Inflammatory macrophage treated with lipopolysaccharide for 4 hours (primary cell): ENCODE measurements at regions not wholly inside any gene's neighbourhood (a gene's known extent, or its start where the extent isn't known, plus 50 kb on each side); places are given as distances from the start of the nearest gene placed in this dataset.
"Not testable (repeated sequence)": the region's sequence is repeated elsewhere in the genome, so short reads cannot be mapped to it uniquely, and the experiment has no call there.

ENCODE experiments used
- DNase-seq: peaks from one replicate; pipeline ENCODE4 v3.0.0-alpha.2; 2020

DNA sequence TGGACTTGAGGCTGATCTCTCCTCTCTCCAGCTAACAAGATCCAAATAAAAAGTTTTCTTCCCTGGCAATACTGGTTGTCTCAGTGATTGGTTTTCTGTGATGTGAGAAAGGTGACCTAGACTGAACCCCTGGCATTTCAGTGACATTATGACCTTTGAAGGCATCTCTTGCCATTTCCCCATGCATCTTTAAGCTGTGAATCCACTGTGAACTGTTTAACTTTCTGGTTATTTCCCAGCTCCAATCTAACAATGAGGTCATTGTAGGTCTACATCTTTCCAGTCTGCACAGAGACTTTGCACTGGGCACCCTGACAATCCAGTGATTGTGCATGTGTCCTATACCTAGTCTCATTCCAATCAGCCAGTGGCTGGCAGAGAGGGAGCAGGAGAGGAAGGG is 155.9 kb upstream of the NUDT4 start:
- no peak for DNase-seq

DNA sequence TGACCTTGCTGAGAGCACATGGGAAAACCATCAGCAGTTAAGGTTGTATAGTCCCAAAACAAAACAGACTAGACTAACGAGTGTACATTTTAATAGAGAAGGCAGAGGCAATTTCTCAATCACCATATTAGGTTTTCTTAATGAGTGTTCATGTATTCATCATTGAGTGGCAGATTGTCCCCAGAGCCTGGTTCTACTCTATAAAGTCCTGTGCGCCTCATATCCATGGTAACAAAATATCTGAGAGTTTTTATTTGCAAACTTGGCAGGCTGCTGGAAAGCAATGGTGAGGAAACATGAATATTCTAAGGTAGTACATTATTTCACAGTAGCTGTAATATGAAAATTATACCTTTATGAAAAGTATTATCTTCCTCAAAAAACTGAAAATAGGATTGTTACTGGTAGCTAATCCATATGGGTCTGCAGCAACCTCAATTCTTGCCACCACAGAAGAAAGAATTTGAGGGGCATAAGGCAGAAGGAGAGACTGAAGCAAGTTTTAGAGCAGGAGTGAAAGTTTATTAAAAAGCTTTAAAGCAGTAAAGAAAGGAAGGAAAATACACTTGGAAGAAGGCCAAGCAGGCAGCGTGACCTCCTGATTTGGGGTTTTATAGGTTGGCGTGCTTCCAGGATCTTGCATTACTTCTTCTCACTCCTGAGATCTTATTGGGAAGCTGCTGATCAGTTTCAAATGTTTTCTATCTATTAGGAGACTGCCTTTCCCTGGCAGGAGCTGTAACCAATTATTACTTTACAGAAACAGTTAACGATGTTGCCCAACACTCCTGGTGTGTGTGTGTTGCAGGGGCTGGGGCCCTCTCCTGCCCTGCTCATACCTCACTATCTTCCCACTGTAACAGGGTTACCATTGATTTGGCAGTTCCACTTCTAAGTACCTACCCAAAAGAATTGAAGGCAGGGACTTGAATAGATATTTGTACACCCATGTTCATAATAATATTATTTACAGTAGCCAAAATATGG is 154.0 kb upstream of the NUDT4 start:
- no peak for DNase-seq

DNA sequence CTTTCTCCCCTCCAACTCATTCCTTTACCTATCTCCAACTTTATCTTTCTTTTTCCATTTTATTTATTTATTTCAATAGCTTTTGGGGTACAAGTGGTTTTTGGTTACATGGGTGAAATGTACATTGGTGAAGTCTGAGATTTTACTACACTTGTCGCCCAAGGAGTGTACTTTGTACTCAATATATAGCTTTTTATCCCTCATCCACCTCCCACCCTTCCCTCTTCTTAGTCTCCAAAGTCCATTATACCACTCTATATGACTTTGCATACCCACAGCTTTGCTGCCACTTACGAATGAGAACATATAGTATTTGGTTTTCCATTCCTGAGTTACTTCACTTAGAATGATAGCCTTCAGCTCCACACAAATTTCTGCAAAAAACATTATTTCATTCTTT is 152.6 kb upstream of the NUDT4 start:
- DNase-seq = no peak

DNA sequence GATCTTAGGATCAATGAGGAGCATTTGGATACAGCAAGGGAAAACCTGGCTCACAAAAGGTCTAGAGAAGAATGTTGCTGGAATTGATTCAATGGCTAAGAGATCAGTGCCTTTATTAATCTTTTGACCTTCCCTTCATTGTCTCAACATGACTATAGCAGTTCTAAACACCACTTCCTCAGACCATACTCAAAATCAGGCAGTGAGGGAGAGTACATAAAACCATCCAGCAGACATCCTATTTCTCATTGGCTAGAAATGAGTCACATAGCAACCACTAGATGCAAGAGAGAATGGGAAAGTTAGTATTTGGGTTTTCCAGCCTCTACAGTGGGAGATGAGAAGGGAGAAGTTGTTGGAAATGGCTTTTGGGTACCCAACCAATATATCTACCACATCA is 151.4 kb upstream of the NUDT4 start:
- DNase-seq = peak; percentile 29

DNA sequence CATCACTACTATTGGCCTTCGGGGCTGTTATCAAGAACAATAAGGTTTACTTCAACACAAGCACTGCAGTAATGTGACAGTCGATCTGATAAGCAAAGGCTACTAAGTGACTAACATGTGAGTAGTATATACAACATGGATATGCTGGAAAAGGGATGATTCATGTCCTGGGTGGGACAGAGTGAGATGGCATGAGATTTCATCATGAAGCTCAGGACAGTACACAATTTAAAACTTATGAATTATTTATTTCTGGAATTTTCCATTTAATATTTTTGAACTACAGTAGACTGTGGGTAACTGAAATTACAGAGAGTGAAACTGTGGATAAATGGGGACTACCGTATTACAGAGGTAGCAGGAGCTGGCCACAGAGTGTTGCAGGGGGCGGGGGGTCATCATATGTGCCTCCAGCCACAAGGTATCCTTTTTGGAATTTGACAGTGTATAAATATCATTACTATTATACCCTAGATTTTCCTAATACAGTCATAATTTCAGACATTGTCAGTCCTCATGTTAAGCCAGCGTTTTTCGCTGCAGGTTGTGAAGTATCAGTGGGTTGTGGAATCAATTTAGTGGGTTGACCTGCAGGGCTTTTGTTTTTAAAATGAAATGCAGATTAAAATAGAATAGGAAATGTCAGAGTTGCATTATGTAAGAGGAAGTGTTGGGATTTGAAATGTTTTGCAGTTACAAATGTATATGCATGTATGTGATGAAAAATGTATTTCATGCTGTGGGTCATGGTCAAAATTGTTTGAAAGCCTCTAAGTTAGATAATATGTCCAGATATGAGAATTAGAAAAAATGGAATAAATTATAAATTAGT is 148.0 kb upstream of the NUDT4 start:
- DNase-seq = peak; percentile 60

DNA sequence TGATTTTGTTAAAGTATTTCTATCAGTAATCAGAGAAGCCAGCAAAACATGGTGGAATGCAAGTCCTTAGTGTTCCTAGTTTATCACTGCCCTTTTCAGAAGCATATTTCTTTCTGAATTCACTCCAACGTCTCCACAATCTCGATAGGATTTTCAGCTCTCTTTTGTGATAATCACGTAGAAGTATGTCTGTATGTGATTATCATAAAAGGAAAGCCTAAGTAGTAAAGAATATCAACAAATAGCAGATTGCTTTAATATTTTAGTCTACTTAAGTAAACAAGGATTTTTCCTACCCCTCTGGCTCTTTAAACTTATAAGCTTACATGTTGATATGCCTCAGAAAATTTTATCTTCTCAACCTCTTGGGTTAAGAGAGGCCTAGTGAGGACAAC is 147.4 kb upstream of the NUDT4 start:
- no peak for DNase-seq

DNA sequence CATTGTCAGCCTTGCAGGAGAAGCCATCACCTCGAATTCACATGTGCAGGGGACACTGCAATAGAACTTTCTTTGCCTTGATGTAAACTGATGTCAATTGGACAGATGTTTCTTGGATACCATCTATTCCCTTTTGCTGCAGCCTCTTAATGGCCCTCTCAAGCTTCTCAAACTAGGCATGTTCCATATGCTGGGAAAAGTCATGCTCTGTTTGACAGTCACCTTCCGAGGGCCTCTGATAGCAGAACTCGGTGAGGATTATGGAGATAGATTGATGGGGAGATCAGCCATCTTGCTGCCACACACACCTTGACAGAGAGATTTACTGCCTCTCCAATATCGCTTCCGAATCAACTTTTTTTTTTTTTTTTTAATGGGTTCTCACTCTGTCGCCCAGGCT is 145.8 kb upstream of the NUDT4 start:
- DNase-seq = no peak

DNA sequence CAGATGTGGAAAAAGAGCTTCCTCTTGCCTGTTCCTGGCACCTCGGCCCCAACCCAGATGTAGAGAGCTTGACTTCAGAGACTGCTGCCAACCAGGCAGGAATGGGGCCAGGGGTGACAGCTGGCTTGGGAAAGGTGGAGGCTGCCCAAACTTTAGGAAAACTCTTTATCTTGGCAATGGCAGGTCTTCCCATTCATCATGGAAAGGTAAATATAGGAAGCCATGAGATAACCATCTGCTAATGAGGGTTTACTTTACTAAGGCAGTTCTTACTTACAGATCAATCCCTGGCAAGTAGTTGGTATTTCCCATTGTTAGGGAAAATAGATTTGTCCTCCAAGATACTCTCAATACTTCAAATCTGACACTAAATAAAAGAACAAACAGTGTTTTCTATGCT is 143.1 kb upstream of the NUDT4 start:
- DNase-seq = no peak

DNA sequence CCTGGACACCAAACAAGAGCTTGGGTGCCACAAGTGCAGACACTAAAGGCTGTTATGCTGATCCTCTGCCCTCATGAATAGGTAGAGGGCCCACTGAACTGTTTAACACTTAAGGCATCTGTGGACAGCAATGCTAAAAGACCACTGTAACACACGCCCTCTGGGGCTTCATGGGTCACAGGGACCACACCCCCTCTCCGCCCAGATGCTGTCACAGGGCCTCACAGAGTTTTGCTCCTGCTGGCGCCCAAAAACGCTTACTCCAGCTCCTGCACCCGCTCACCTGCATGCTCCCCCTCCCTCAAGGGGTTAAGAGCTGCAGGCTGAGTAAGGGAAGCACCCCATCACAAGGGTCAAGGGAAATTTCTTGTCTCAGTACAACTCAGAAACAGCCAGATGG is 141.8 kb upstream of the NUDT4 start:
- DNase-seq = no peak

DNA sequence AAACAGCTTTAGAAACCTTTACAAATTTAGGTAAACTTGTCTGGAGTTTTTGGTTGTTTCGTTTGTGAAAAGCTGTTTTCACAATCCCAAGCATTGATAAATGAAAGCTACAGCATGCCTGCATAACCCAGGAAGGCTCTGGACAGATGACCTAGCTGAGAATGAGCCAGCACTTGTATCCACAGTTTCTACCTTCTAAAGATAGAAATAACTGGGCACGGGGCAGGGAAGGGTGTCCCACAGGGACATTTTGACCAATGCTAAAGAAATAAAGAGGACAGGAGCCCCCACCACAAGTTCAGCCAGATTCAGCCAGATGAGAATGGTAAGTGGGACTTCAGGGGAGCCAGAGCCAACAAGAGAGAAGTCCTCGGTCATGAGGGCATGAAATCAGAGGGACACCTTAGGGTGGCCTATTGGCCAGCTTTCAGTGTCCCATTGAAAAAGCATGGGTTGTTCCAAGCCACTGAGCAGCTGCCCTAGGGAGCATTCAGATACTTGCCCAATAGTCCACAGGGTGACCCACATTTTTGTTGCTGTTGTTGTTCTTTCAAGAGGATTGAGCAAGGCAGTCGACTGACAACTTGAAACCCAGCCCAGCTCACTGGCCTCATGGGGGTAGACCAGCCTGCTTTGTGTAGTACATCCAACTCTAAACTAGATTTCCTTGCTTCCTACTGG is 140.3 kb upstream of the NUDT4 start:
- no peak for DNase-seq

DNA sequence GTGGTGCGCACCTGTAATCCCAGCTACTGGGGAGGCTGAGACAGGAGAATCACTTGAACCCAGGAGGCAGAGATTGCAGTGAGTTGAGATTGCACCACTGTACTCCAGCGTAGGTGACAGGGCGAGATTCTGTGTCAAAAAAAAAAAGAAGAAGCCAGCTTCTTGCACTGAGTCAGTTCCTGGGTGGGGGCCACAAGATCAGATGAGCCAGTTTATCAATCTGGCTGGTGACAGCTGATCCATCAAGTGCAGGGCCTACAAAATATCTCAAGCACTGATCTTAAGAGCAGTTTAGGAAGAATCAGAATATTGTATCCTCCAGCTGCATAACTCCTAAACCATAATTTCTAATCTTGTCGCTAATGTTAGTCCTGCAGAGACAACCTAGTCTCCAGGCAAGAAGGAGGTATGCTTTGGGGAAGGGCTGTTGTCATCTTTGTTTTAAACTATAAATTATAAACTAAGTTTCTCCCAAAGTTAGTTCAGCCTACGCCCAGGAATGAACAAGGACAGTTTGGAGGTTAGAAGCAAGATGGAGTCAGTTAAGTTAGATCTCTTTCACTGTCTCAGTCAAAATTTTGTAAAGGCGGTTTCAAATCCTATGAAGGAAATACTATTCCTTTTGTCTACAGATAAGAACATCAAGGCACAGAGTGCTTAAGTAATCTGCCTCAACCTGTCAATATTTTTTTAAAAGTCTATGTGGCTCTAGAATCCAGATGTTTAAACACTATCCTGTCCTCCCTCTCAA is 139.0 kb upstream of the NUDT4 start:
- peak; percentile 49 for DNase-seq

DNA sequence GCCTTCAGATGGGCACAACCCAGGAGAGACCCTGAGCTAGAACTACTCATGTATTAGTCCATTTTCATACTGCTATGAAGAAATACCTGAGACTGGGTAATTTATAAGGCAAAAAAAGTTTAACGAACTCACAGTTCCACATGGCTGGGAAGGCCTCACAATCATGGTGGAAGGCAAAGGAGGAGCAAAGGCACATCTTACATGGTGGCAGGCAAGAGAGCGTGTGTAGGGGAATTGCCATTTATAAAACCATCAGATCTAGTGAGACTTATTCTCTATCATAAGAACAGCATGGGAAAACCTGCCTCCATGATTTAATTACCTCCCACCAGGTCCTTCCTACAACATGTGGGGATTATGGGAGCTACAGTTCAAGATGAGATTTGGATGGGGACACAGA is 137.9 kb upstream of the NUDT4 start:
- DNase-seq = not testable (repeated sequence)

DNA sequence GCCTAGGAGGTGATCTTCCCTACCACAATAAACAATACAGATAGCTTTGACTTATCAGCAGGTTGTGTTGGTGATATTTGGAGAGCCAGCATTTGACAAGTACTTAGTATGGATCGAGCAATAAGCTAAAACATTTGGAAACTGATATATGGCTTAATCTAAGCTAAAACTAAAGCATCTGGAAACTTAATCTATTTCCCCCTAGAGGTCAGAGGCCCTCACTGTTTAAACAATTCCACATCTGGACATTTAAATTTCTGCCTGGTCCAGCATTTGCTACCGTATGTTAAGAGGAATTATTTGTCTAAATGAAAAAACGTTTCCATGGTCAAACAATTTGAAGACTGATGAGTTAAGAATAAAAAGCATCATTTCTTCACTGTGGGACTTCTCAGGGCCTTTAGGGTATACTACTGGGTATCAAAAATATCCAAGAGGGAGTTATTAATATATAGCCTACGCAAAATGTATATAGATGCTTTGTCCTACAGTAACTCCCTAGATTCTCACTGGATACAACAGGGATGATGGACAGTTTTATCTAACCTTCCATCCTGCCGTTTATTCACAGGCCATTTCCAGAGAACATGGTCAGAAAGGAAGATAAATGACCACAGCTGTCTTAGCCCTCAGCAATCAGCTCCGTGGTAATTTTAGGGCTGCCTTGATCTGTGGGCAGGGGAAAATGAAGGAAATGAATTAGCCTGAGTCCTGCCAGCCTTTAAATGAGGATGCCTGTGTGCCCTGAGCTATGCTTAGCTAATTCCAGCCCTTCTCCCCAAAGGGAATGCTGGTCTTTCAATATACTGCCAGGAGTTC is 135.4 kb upstream of the NUDT4 start:
- no peak for DNase-seq

DNA sequence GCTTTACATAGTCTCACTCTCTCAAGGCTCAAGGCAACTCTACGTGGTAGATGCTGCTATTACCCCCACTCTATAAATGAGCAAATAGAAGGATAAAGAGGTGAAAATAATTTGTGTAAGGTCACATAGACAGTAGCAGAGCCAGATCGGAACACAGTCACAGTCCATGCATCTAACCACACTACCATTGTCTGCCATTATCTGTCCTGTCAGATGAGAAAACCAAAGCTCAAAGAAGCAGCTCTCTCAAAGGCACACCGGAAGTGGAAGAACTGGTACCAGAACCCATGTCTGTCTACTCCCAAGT is 134.4 kb upstream of the NUDT4 start:
- DNase-seq = no peak

DNA sequence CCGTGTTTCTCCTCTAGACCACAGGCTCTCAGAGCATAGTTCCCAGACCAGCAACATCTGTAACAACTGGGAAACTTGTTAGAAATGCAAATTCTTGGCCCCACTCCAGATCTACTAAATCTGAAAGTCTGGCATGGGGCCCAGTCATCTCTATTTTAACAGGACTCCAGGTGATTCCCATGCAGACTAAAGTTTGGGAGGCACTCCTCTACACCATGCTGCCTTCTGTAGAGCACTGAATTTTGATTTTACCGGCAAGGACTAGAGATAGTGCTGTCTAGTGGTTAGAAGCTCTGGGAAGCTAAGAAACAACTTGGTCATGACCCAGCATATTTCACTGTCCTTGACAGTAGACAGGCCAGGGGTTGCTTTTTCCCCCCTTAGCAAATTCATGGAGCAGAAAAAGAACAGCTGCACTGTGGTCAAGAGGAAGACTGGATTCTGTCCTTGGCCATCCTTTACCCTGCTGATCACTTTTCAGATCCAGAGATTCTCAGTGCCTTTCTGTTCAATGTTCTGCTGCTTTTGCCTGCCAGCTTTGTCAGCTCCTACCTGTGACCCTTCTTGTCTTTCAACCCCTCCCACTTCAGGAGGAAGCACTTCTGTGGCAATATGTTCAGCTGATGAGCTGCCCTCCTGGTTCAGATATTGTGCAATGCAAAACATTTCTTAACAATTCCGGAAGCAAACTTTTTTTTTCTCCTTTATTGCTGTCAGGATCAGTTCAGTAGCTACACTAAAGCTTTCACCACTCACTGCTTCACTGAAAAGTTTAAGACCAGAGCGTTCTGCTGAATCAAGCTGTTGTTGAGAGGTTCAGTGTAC is 133.8 kb upstream of the NUDT4 start:
- peak; percentile 90 for DNase-seq

DNA sequence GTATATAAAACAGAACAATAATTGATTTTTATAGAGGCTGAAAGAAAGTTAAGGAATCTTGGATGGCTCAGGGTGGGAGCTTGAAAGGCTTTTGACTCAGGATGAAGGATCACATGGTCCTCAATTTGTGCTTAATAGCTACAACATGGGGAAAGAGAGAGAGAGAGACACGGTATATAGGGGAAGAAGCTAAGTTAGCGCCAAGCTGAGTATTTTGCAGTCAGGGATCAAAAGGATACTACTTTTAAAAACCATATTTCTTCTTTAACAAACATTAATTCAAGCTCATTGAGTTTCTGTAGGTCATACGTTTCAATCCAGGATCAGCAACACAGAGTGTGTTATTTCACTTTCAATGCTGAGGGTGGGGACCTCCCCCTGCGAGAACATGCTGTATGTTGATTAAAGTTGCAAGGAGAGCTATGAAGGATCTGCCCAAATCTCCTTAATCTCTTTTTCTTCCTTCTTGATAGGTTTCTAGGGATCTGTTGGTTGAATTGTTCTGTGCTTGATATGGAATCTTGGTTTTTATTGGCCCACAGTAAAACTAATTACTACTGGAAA is 133.1 kb upstream of the NUDT4 start:
- peak; percentile 50 for DNase-seq

DNA sequence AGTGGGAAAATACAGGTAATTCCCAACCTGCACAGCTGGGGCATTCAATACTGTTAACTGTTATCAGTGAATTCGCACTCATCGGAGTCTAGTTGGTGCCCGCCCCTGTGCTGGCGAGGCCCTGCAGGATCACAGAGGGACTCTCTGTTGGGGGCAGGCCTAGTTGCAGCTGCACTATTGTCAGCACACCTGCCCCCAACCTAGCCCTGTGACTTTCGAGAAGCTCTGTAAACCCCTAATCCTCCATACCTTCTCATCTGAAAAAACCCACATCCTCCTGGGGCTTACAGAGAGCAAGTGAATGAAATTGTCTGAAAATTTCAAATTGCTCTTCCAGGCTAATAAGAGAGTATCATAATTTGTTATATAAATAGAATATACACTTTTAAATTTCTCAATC is 132.2 kb upstream of the NUDT4 start:
- DNase-seq = no peak

DNA sequence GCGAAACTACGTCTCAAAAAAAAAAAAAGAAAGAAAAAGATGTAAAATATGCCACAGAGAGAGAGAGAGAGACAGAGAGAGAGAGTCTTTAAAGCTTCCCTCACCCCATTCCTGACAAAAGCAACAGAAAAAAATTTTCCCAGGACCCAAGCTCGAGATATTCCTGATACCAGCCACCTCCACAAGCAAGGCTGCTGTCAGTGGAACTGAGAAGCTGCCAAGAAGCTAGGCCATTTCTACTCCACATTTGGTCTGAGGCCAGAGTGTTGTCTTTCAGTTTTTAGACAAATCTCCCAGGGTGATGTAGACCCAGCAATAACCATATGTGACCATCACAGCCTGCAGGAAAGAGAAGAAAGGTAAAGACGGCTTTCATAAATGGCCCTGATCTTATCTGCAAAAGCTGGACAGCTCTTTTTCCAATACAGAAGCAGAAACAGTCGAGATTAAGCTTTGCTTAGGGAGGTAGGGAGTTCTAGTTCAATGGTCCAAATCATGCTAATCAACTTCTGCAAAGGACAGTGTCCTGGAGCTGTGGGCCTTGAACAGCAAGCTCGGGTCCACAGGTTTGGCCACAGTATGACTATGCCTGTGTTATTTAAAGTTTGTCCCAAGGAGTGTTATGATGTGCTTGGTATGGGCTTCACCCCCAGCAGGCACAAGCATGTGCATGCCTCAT is 130.3 kb upstream of the NUDT4 start:
- DNase-seq = no peak

DNA sequence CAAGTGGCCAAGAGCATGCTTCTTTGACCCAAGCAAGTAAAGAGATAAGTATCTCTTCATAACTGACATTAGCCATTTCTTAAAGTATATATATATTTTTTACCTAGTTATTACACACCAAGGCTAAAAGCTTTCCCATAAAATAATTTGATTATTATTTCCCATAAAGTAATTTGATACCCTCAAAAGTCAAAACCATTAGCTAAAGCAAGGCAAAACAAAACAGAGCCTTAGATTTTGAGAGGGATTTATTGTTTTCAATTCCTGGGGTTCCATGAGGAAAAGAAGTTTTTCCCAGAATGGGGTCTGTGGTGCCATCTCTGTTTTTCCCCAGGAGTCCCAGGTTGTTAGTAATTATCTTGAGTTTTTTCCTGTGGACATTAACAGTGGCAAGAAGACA is 125.5 kb upstream of the NUDT4 start:
- DNase-seq = no peak

DNA sequence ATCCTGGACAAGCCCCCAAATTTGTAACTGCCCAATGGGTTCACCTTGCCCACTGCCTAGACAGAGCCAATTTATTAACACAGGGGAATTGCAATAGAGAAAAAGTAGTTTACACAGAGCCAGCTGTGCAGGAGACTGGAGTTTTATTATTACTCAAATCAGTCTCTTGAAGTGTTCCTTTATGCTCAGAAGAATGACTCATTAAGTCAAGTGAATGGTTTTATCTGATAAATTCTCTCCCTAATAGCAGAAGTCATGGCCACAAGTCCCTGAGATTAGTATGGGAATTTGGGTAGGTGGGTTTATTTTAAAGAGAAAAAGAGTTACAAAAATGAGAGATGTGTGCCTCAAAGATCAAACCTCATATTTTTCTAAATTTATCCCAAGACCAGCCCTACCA is 122.8 kb upstream of the NUDT4 start:
- DNase-seq = no peak
